ENCODE measurements at regions not wholly inside any gene's neighbourhood (a gene's known extent, or its start where the extent isn't known, plus 50 kb on each side); places are given as distances from the start of the nearest gene placed in this dataset.

GRCh38 chr3:184652465-184652864 is 59.4 kb downstream of the MAGEF1 start:
- no peak for FAIRE-seq
- no TSS peak for BruUV-seq (replicated peaks)
- CTCF ChIA-PET (ENCODE audit: low intra/inter-chr PET ratio): no interaction called here
- in situ Hi-C loops (cut with MboI): loop anchor here (25.0 kb wide), 1 partner anchor 1410 kb away; no protein-coding TSS in a partner anchor
- TF ChIP-seq FIP1L1 (IDR thresholded peaks at IDR 0.05; ENCODE audit: low read depth, low read length, poor library complexity, severe bottlenecking): no peak
- TF ChIP-seq KLF16 (IDR thresholded peaks at IDR 0.05): no peak
- TF ChIP-seq JUN (IDR thresholded peaks at IDR 0.05; ENCODE audit: borderline replicate concordance, low read depth, low read length): no peak
- no peak for TF ChIP-seq JUN (CRISPR knock-in tag; IDR thresholded peaks at IDR 0.05; ENCODE audit: borderline replicate concordance)
- no peak for TF ChIP-seq SNRNP70 (optimal IDR thresholded peaks at IDR 0.05; ENCODE audit: low read depth, low read length)
- peak; percentile 68 for TF ChIP-seq EGR1 (conservative IDR thresholded peaks at IDR 0.05)
- no peak for ATAC-seq
- H3K27me3 ChIP-seq (ENCODE audit: control insufficient read depth in 2 of 2, insufficient read depth in 2 of 2, low read length in 2 of 2): peaks cover 23 to 73% of the 10 kb centered on the region in 2 experiments; a peak in 4 of 5 replicates
- H3K27ac ChIP-seq (ENCODE audit: extremely low read depth, low read depth, low read length): no peak overlapping the region
- peaks cover 5% of the 10 kb centered on the region; the same call in 1 of the 2 replicates for H4K20me1 ChIP-seq (replicated peaks; ENCODE audit: control insufficient read depth, insufficient read depth, low read length)
- WGBS (ENCODE audit: insufficient coverage, low coverage, missing lambda C conversion rate): 9% methylated on average over 6 of the region's 6 CpGs
- no peaks in the 10 kb centered on the region for H3K36me3 ChIP-seq (ENCODE audit: control insufficient read depth, insufficient read depth, low read length)
- POLR2A ChIA-PET: no interaction called here
- intact Hi-C loops (cut with micrococcal nuclease): no loop called here
- DNase-seq (ENCODE audit: extremely low read depth in 1 of 4, low spot score in 3 of 4): no peak
- no peak overlapping the region for H3K4me3 ChIP-seq
- H3K79me2 ChIP-seq (ENCODE audit: control insufficient read depth, insufficient read depth, low read length): no peaks in the 10 kb centered on the region
- no peak overlapping the region for H3K4me2 ChIP-seq (ENCODE audit: insufficient read depth, low read length)
- no peak overlapping the region for H3K9ac ChIP-seq (ENCODE audit: insufficient read depth in 1 of 2, low read depth in 2 of 2, low read length in 2 of 2)
- H3K4me1 ChIP-seq (replicated peaks in 1 of 2; ENCODE audit: control insufficient read depth in 2 of 2, insufficient read depth in 2 of 2, low read length in 2 of 2): no peaks in the 10 kb centered on the region
- H2AFZ ChIP-seq (ENCODE audit: low read depth, low read length): no peak overlapping the region
- H3K9me3 ChIP-seq (replicated peaks; ENCODE audit: control insufficient read depth, insufficient read depth, low read depth, low read length): no peaks in the 10 kb centered on the region
- no peaks in the 10 kb centered on the region for H3K9me1 ChIP-seq (ENCODE audit: control insufficient read depth, insufficient read depth, low read length)

DNA sequence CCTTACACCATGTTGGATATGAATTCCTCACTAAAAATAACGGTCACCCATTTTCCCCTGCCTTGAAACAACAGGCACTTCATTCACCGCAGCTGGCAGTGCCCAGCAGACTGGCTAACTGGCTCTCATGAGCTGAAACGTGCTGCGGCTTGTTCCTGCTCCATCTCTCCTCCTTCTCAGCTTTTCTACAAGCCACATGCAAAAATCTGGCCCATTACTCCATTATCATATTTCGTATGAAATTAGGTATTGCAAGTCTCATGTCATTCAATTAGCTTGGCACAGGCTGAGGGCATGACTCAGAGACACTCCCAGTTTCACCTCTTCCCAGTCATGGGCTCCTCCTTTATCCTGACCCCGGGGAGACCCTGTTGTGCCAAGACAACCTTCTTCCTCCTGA is 60.0 kb downstream of the MAGEF1 start:
- Histone ChIP-seq H3K9me3 (replicated peaks; ENCODE audit: control insufficient read depth, insufficient read depth, low read depth, low read length) (no peaks in the 10 kb centered on the region), H3K27ac (ENCODE audit: extremely low read depth, low read depth, low read length) (no peak overlapping the region), H3K4me3 (no peak overlapping the region), H3K4me2 (ENCODE audit: insufficient read depth, low read length) (no peak overlapping the region), H3K27me3 (ENCODE audit: control insufficient read depth in 2 of 2, insufficient read depth in 2 of 2, low read length in 2 of 2) (peaks cover 22 to 73% of the 10 kb centered on the region in 2 experiments; a peak in 4 of 5 replicates), H3K36me3 (ENCODE audit: control insufficient read depth, insufficient read depth, low read length) (no peaks in the 10 kb centered on the region), H4K20me1 (replicated peaks; ENCODE audit: control insufficient read depth, insufficient read depth, low read length) (peaks cover 6% of the 10 kb centered on the region; the same call in 1 of the 2 replicates), H3K79me2 (ENCODE audit: control insufficient read depth, insufficient read depth, low read length) (no peaks in the 10 kb centered on the region), H3K4me1 (replicated peaks in 1 of 2; ENCODE audit: control insufficient read depth in 2 of 2, insufficient read depth in 2 of 2, low read length in 2 of 2) (no peaks in the 10 kb centered on the region), H2AFZ (ENCODE audit: low read depth, low read length) (no peak overlapping the region), H3K9ac (ENCODE audit: insufficient read depth in 1 of 2, low read depth in 2 of 2, low read length in 2 of 2) (no peak overlapping the region), H3K9me1 (ENCODE audit: control insufficient read depth, insufficient read depth, low read length) (no peaks in the 10 kb centered on the region)
- FAIRE-seq (no peak), DNase-seq (ENCODE audit: extremely low read depth in 1 of 4, low spot score in 3 of 4) (no peak), ATAC-seq (no peak)
- no TSS peak for BruUV-seq (replicated peaks)
- ChIA-PET POLR2A (interaction anchor here (0.8 kb wide), 1 partner anchor 42 kb away, joined by 3 read pairs; no protein-coding TSS in a partner anchor), CTCF (ENCODE audit: low intra/inter-chr PET ratio) (no interaction called here)
- WGBS (ENCODE audit: insufficient coverage, low coverage, missing lambda C conversion rate): 1% methylated on average over 6 of the region's 6 CpGs
- TF ChIP-seq, protein P1, sequence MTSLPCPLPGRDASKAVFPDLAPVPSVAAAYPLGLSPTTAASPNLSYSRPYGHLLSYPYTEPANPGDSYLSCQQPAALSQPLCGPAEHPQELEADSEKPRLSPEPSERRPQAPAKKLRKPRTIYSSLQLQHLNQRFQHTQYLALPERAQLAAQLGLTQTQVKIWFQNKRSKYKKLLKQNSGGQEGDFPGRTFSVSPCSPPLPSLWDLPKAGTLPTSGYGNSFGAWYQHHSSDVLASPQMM (CRISPR knock-in tag; IDR thresholded peaks at IDR 0.05): no peak
- TF ChIP-seq CREM (IDR thresholded peaks at IDR 0.05; ENCODE audit: low read depth) (no peak), ZNF586 (CRISPR knock-in tag; conservative IDR thresholded peaks at IDR 0.05) (no peak), POLR2AphosphoS2 (IDR thresholded peaks at IDR 0.05; ENCODE audit: low read length) (no peak), SMARCA4 (IDR thresholded peaks at IDR 0.05) (no peak), ZNF384 (IDR thresholded peaks at IDR 0.05; ENCODE audit: low read depth, low read length) (no peak), CEBPG (CRISPR knock-in tag; IDR thresholded peaks at IDR 0.05) (no peak), CEBPG (tag; conservative IDR thresholded peaks at IDR 0.05 in 1 of 2, IDR thresholded peaks at IDR 0.05 in 1 of 2) (no peak), NBN (IDR thresholded peaks at IDR 0.05; ENCODE audit: low read depth) (no peak), POLR3G (IDR thresholded peaks at IDR 0.05; ENCODE audit: extremely low read depth, insufficient read length, insufficient replicate concordance) (no peak), ZNF197 (CRISPR knock-in tag; IDR thresholded peaks at IDR 0.05; ENCODE audit: low read depth) (no peak), FOXK1 (CRISPR knock-in tag; IDR thresholded peaks at IDR 0.05; ENCODE audit: borderline replicate concordance) (no peak), HMG20B (CRISPR knock-in tag; IDR thresholded peaks at IDR 0.05) (no peak)
- in situ Hi-C loops (cut with MboI) (loop anchor here (25.0 kb wide), 1 partner anchor 1410 kb away; no protein-coding TSS in a partner anchor), intact Hi-C loops (cut with micrococcal nuclease) (no loop called here)
